ENCODE measurements at regions not wholly inside any gene's neighbourhood (a gene's known extent, or its start where the extent isn't known, plus 50 kb on each side); places are given as distances from the start of the nearest gene placed in this dataset.
"Not testable (repeated sequence)": the region's sequence is repeated elsewhere in the genome, so short reads cannot be mapped to it uniquely, and the experiment has no call there.

GRCh38 chr17:34030601-34031000 lies 224.5 kb upstream of the CCL2 start:
- TF ChIP-seq CTCF, EP300 (IDR thresholded peaks at IDR 0.05): not testable (repeated sequence)
